Suprapubic skin (tissue), 3 donors: ENCODE measurements at regions not wholly inside any gene's neighbourhood (a gene's known extent, or its start where the extent isn't known, plus 50 kb on each side); places are given as distances from the start of the nearest gene placed in this dataset.

Experiments used
- POLR2A ChIP-seq, 2 donors: fragments of 450-650 bp; IDR thresholded peaks; one replicate each; pipeline ENCODE4 v1.6.1; 2017; ENCODE audit warnings: antibody characterized with exemption in 2 of 2, mild to moderate bottlenecking in 2 of 2, moderate library complexity in 2 of 2
- TF ChIP-seq, protein P1 (sequence below), 2 donors: fragments of 200-600 bp in 1 of 2; fragments of 450-650 bp in 1 of 2; sonication (generic) in 1 of 2; IDR thresholded peaks; one replicate each; pipeline ENCODE4 v1.5.1; 2016 to 2019; ENCODE audit warnings: antibody characterized with exemption in 2 of 2, mild to moderate bottlenecking in 1 of 2, moderate library complexity in 1 of 2

DNA sequence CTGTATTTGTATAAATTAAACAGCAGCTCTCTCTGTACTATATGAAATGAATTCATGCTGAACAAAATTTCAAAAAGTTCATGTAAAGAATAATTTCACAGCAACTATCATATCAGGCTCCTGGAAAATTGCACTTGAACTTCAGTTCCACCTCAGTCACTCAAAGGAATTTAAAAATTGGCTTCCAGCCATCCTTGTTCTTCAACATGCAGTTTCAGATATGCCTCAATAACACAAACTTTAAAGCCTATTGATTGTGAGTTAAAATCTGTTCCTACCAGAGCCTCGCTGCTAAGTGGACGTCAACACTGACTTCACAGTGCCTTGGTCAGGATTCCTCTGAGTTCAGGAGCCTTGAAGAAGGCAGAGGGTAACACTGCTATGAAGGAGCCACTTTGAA, 418.7 kb upstream of the WWC1 start:
- TF ChIP-seq, protein P1, sequence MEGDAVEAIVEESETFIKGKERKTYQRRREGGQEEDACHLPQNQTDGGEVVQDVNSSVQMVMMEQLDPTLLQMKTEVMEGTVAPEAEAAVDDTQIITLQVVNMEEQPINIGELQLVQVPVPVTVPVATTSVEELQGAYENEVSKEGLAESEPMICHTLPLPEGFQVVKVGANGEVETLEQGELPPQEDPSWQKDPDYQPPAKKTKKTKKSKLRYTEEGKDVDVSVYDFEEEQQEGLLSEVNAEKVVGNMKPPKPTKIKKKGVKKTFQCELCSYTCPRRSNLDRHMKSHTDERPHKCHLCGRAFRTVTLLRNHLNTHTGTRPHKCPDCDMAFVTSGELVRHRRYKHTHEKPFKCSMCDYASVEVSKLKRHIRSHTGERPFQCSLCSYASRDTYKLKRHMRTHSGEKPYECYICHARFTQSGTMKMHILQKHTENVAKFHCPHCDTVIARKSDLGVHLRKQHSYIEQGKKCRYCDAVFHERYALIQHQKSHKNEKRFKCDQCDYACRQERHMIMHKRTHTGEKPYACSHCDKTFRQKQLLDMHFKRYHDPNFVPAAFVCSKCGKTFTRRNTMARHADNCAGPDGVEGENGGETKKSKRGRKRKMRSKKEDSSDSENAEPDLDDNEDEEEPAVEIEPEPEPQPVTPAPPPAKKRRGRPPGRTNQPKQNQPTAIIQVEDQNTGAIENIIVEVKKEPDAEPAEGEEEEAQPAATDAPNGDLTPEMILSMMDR (IDR thresholded peaks at IDR 0.05) = no peak
- no peak for TF ChIP-seq POLR2A (IDR thresholded peaks at IDR 0.05)
